VCaP (cell line): ENCODE measurements at regions not wholly inside any gene's neighbourhood (a gene's known extent, or its start where the extent isn't known, plus 50 kb on each side); places are given as distances from the start of the nearest gene placed in this dataset.

Experiments
- H3K27ac ChIP-seq: fragments of 450-650 bp; 2 replicates; pipeline ENCODE4 v1.5.1; 2017
- TF ChIP-seq, protein P1 (sequence below): fragments of 450-650 bp; conservative IDR thresholded peaks from 2 replicates; pipeline ENCODE4 v1.5.1; 2017; ENCODE audit warnings: mild to moderate bottlenecking, moderate library complexity

DNA sequence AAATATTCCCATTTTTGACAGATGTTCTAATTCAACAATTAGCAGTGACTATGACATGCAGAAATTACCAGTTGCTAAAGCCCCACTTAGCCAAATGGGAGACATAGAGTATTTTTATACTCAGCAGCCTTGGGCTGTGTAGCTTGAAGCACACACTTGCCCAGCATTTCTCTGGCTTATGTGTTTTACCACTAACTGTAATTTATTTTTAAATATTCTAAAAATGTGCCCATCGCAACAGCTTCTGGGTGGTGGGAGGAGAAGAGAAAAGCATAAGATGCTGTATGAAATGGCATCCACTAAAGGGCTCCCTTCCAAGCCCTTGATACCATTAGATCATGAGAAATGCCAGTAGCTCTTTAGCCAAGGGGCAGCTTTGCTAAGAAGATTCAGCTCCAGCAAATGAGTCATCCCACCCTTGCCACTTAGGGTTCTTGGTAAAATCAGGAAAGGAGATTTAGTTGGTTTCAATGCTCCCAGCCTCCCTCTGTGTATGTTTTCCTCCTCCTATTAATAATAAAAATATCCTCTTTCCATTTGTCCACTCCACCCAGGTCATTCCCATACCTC, 462.7 kb upstream of the DEPDC1 start:
- no peak overlapping the region for H3K27ac ChIP-seq
- TF ChIP-seq, protein P1, sequence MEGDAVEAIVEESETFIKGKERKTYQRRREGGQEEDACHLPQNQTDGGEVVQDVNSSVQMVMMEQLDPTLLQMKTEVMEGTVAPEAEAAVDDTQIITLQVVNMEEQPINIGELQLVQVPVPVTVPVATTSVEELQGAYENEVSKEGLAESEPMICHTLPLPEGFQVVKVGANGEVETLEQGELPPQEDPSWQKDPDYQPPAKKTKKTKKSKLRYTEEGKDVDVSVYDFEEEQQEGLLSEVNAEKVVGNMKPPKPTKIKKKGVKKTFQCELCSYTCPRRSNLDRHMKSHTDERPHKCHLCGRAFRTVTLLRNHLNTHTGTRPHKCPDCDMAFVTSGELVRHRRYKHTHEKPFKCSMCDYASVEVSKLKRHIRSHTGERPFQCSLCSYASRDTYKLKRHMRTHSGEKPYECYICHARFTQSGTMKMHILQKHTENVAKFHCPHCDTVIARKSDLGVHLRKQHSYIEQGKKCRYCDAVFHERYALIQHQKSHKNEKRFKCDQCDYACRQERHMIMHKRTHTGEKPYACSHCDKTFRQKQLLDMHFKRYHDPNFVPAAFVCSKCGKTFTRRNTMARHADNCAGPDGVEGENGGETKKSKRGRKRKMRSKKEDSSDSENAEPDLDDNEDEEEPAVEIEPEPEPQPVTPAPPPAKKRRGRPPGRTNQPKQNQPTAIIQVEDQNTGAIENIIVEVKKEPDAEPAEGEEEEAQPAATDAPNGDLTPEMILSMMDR, result no peak

GRCh38 chr1:68961143-68961542, 464.3 kb upstream of the DEPDC1 start:
- no peak overlapping the region for H3K27ac ChIP-seq
- TF ChIP-seq, protein P1, result no peak

DNA sequence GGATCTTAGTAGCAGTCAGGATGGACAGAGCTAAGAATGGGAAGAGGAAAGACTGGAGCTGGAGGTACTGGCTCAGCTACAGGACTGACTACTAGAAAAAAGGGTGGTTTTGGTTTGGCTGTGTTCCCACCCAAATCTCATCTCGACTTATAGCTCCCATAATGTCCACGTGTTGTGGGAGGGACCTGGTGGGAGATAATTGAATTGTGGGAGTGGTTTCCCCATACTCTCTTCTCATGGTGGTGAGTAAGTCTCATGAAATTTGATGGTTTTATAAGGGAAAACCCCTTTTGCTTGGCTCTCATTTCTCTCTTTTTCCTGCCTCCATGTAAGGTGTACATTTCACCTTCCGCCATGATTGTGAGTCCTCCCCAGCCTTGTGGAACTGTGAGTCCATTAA, 466.5 kb upstream of the DEPDC1 start:
- no peak overlapping the region for H3K27ac ChIP-seq
- TF ChIP-seq, protein P1, result no peak

- TF ChIP-seq, protein P1, result no peak
- H3K27ac ChIP-seq, result no peak overlapping the region
These were observed 472.6 kb upstream of the DEPDC1 start for GRCh38 chr1:68969441-68969840.

DNA sequence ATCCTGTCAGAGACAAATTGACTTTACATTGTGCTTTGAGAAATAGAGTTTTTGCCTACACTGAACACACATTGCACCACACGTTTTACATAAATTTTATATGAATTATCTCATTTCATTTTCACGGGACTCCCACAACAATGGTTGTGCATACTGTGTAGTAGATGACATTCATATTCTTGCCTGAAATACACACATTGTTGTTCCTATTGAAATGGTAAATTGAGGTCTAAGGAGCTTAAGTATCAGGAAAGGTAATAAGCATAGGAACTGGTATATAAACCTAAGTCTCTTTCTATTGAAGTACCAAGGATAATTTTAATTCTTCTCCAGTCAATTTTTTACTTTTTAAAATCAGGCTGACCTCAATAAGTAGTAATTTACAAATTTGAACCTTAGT, 473.7 kb upstream of the DEPDC1 start:
- H3K27ac ChIP-seq, result no peak overlapping the region
- TF ChIP-seq, protein P1, result no peak

DNA sequence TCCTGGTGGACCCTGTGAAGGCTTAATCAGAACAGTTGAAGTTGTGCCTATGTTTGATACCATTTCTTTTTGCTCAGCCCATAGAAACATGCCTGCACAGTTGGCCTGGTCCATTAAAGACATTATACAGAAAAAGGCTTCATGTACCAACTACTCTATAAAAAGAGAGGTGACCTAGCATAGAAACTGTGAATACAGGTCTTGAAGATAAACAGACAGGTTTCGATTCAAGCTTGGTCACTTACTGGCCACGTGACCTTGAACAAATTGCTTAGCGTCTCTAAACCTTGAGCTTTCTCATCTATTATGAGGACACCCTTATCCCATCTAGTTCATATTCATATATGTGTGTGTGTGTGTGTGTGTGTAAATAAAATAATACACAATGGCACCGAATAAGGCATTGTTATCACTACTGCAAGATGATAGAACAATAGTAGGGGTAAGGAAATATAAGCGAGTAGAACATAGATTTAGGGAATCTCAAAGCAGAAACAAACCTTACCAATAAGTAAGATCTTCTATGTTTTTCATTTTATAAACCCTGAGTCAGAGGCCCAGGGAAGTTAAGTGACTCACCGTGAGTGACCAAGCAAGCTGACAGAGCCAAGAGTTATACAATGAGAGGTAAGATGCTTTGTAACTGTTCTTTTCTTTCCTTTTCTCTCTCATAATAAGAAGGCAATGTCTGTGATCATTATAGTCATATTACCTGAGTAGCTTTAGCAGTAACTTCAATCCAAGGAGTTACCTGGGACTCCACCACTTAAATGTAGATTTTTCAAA, 476.8 kb upstream of the DEPDC1 start:
- H3K27ac ChIP-seq, result no peak overlapping the region
- TF ChIP-seq, protein P1, result no peak

- H3K27ac ChIP-seq, result no peak overlapping the region
- TF ChIP-seq, protein P1, result no peak
These were observed 477.6 kb upstream of the DEPDC1 start for GRCh38 chr1:68974447-68974846.
